ENCODE measurements at regions not wholly inside any gene's neighbourhood (a gene's known extent, or its start where the extent isn't known, plus 50 kb on each side); places are given as distances from the start of the nearest gene placed in this dataset.

- Histone ChIP-seq H3K36me3 (ENCODE audit: control insufficient read depth, insufficient read depth, low read length) (no peaks in the 10 kb centered on the region), H3K9me3 (ENCODE audit: control insufficient read depth, low read length) (no peaks in the 10 kb centered on the region), H3K27ac (ENCODE audit: insufficient read depth, low read depth, low read length, poor library complexity, severe bottlenecking) (no peak overlapping the region), H3K4me3 (ENCODE audit: insufficient read depth, low read depth, low read length) (no peak overlapping the region), H3K27me3 (ENCODE audit: control insufficient read depth, insufficient read depth, low read length, poor library complexity, severe bottlenecking) (no peaks in the 10 kb centered on the region), H3K4me1 (ENCODE audit: control insufficient read depth, insufficient read depth, low read length) (no peaks in the 10 kb centered on the region)
These were observed 424.0 kb upstream of the SPRED2 start for GRCh38 chr2:65856423-65856822.

GRCh38 chr2:65850695-65851094, 418.3 kb upstream of the SPRED2 start:
- Histone ChIP-seq H3K36me3 (ENCODE audit: control insufficient read depth, insufficient read depth, low read length) (no peaks in the 10 kb centered on the region), H3K9me3 (ENCODE audit: control insufficient read depth, low read length) (no peaks in the 10 kb centered on the region), H3K4me3 (ENCODE audit: insufficient read depth, low read depth, low read length) (no peak overlapping the region), H3K27ac (ENCODE audit: insufficient read depth, low read depth, low read length, poor library complexity, severe bottlenecking) (no peak overlapping the region), H3K4me1 (ENCODE audit: control insufficient read depth, insufficient read depth, low read length) (no peaks in the 10 kb centered on the region), H3K27me3 (ENCODE audit: control insufficient read depth, insufficient read depth, low read length, poor library complexity, severe bottlenecking) (no peaks in the 10 kb centered on the region)

- Histone ChIP-seq H3K9me3 (ENCODE audit: control insufficient read depth, low read length) (no peaks in the 10 kb centered on the region), H3K36me3 (ENCODE audit: control insufficient read depth, insufficient read depth, low read length) (no peaks in the 10 kb centered on the region), H3K4me3 (ENCODE audit: insufficient read depth, low read depth, low read length) (no peak overlapping the region), H3K27me3 (ENCODE audit: control insufficient read depth, insufficient read depth, low read length, poor library complexity, severe bottlenecking) (no peaks in the 10 kb centered on the region), H3K4me1 (ENCODE audit: control insufficient read depth, insufficient read depth, low read length) (no peaks in the 10 kb centered on the region), H3K27ac (ENCODE audit: insufficient read depth, low read depth, low read length, poor library complexity, severe bottlenecking) (no peak overlapping the region)
- 93 to 94% methylated on average over 8 to 9 of the region's 9 CpGs for WGBS, 2 experiments
These were observed 414.7 kb upstream of the SPRED2 start for GRCh38 chr2:65846989-65847678.

- no peak overlapping the region for H3K27ac ChIP-seq (ENCODE audit: insufficient read depth, low read depth, low read length, poor library complexity, severe bottlenecking)
- no peaks in the 10 kb centered on the region for H3K9me3 ChIP-seq (ENCODE audit: control insufficient read depth, low read length)
- H3K4me3 ChIP-seq (ENCODE audit: insufficient read depth, low read depth, low read length) = no peak overlapping the region
- WGBS, 2 experiments = 88 to 92% methylated on average over 4 to 5 of the region's 5 CpGs
- H3K4me1 ChIP-seq (ENCODE audit: control insufficient read depth, insufficient read depth, low read length) = no peaks in the 10 kb centered on the region
- H3K27me3 ChIP-seq (ENCODE audit: control insufficient read depth, insufficient read depth, low read length, poor library complexity, severe bottlenecking) = no peaks in the 10 kb centered on the region
- H3K36me3 ChIP-seq (ENCODE audit: control insufficient read depth, insufficient read depth, low read length) = no peaks in the 10 kb centered on the region
These were observed 413.2 kb upstream of the SPRED2 start for GRCh38 chr2:65845442-65846182.

- WGBS, 2 experiments = 96 to 100% methylated on average over 1 of the region's 1 CpG
- H3K4me3 ChIP-seq (ENCODE audit: insufficient read depth, low read depth, low read length) = no peak overlapping the region
These were observed 409.7 kb upstream of the SPRED2 start for GRCh38 chr2:65842104-65842503.

GRCh38 chr2:65835975-65836549, 403.7 kb upstream of the SPRED2 start:
- WGBS, 2 experiments = 100% methylated on average over 1 of the region's 1 CpG; no CpG with 5 or more reads in 1 of the 2 experiments
- no peaks in the 10 kb centered on the region for H3K4me1 ChIP-seq (ENCODE audit: control insufficient read depth, insufficient read depth, low read length)
- H3K27ac ChIP-seq (ENCODE audit: insufficient read depth, low read depth, low read length, poor library complexity, severe bottlenecking) = no peak overlapping the region
- H3K4me3 ChIP-seq (ENCODE audit: insufficient read depth, low read depth, low read length) = no peak overlapping the region
- H3K36me3 ChIP-seq (ENCODE audit: control insufficient read depth, insufficient read depth, low read length) = no peaks in the 10 kb centered on the region
- H3K27me3 ChIP-seq (ENCODE audit: control insufficient read depth, insufficient read depth, low read length, poor library complexity, severe bottlenecking) = no peaks in the 10 kb centered on the region
- no peaks in the 10 kb centered on the region for H3K9me3 ChIP-seq (ENCODE audit: control insufficient read depth, low read length)

More at GRCh38 chr2:65842104-65842503, 409.7 kb upstream of the SPRED2 start:
- H3K36me3 ChIP-seq (ENCODE audit: control insufficient read depth, insufficient read depth, low read length) = no peaks in the 10 kb centered on the region
- no peaks in the 10 kb centered on the region for H3K9me3 ChIP-seq (ENCODE audit: control insufficient read depth, low read length)
- no peaks in the 10 kb centered on the region for H3K27me3 ChIP-seq (ENCODE audit: control insufficient read depth, insufficient read depth, low read length, poor library complexity, severe bottlenecking)
- H3K4me1 ChIP-seq (ENCODE audit: control insufficient read depth, insufficient read depth, low read length) = no peaks in the 10 kb centered on the region
- no peak overlapping the region for H3K27ac ChIP-seq (ENCODE audit: insufficient read depth, low read depth, low read length, poor library complexity, severe bottlenecking)

- Histone ChIP-seq H3K9me3 (ENCODE audit: control insufficient read depth, low read length) (no peaks in the 10 kb centered on the region), H3K36me3 (ENCODE audit: control insufficient read depth, insufficient read depth, low read length) (no peaks in the 10 kb centered on the region), H3K27me3 (ENCODE audit: control insufficient read depth, insufficient read depth, low read length, poor library complexity, severe bottlenecking) (no peaks in the 10 kb centered on the region), H3K4me3 (ENCODE audit: insufficient read depth, low read depth, low read length) (no peak overlapping the region), H3K27ac (ENCODE audit: insufficient read depth, low read depth, low read length, poor library complexity, severe bottlenecking) (no peak overlapping the region), H3K4me1 (ENCODE audit: control insufficient read depth, insufficient read depth, low read length) (no peaks in the 10 kb centered on the region)
- 84 to 86% methylated on average over 7 of the region's 7 CpGs for WGBS, 2 experiments
These were observed 402.5 kb upstream of the SPRED2 start for GRCh38 chr2:65834771-65835475.

GRCh38 chr2:65834062-65834461, 401.7 kb upstream of the SPRED2 start:
- no peaks in the 10 kb centered on the region for H3K27me3 ChIP-seq (ENCODE audit: control insufficient read depth, insufficient read depth, low read length, poor library complexity, severe bottlenecking)
- WGBS, 2 experiments = 80 to 87% methylated on average over 6 of the region's 6 CpGs
- no peaks in the 10 kb centered on the region for H3K36me3 ChIP-seq (ENCODE audit: control insufficient read depth, insufficient read depth, low read length)
- no peak overlapping the region for H3K4me3 ChIP-seq (ENCODE audit: insufficient read depth, low read depth, low read length)
- H3K27ac ChIP-seq (ENCODE audit: insufficient read depth, low read depth, low read length, poor library complexity, severe bottlenecking) = no peak overlapping the region
- no peaks in the 10 kb centered on the region for H3K9me3 ChIP-seq (ENCODE audit: control insufficient read depth, low read length)
- H3K4me1 ChIP-seq (ENCODE audit: control insufficient read depth, insufficient read depth, low read length) = no peaks in the 10 kb centered on the region

GRCh38 chr2:65831509-65831908, 399.1 kb upstream of the SPRED2 start:
- H3K27ac ChIP-seq (ENCODE audit: insufficient read depth, low read depth, low read length, poor library complexity, severe bottlenecking) = no peak overlapping the region
- H3K4me1 ChIP-seq (ENCODE audit: control insufficient read depth, insufficient read depth, low read length) = no peaks in the 10 kb centered on the region
- no peaks in the 10 kb centered on the region for H3K9me3 ChIP-seq (ENCODE audit: control insufficient read depth, low read length)
- no peaks in the 10 kb centered on the region for H3K27me3 ChIP-seq (ENCODE audit: control insufficient read depth, insufficient read depth, low read length, poor library complexity, severe bottlenecking)
- no peaks in the 10 kb centered on the region for H3K36me3 ChIP-seq (ENCODE audit: control insufficient read depth, insufficient read depth, low read length)
- 100% methylated on average over 1 of the region's 1 CpG for WGBS, 2 experiments
- H3K4me3 ChIP-seq (ENCODE audit: insufficient read depth, low read depth, low read length) = no peak overlapping the region

- Histone ChIP-seq H3K27ac (ENCODE audit: insufficient read depth, low read depth, low read length, poor library complexity, severe bottlenecking) (no peak overlapping the region), H3K36me3 (ENCODE audit: control insufficient read depth, insufficient read depth, low read length) (no peaks in the 10 kb centered on the region), H3K27me3 (ENCODE audit: control insufficient read depth, insufficient read depth, low read length, poor library complexity, severe bottlenecking) (no peaks in the 10 kb centered on the region), H3K4me1 (ENCODE audit: control insufficient read depth, insufficient read depth, low read length) (no peaks in the 10 kb centered on the region), H3K4me3 (ENCODE audit: insufficient read depth, low read depth, low read length) (no peak overlapping the region), H3K9me3 (ENCODE audit: control insufficient read depth, low read length) (no peaks in the 10 kb centered on the region)
- 90 to 93% methylated on average over 1 of the region's 1 CpG for WGBS, 2 experiments
These were observed 394.2 kb upstream of the SPRED2 start for GRCh38 chr2:65826567-65826966.
